ENCODE measurements at regions not wholly inside any gene's neighbourhood (a gene's known extent, or its start where the extent isn't known, plus 50 kb on each side); places are given as distances from the start of the nearest gene placed in this dataset.

GRCh38 chr5:107088907-107089306, 581.8 kb downstream of the EFNA5 start:
- no peaks in the 10 kb centered on the region for H3K27me3 ChIP-seq (ENCODE audit: control insufficient read depth, insufficient read depth, low read length)
- peaks cover 9% of the 10 kb centered on the region for H3K9me3 ChIP-seq (ENCODE audit: control insufficient read depth, insufficient read depth, low read depth, low read length)
- H3K4me1 ChIP-seq (ENCODE audit: control insufficient read depth, insufficient read depth, low read length) = no peaks in the 10 kb centered on the region
- H3K36me3 ChIP-seq (ENCODE audit: control insufficient read depth, insufficient read depth, low read length) = no peaks in the 10 kb centered on the region
- no peak overlapping the region for H3K9ac ChIP-seq (ENCODE audit: low read length)
- no peak overlapping the region for H3K4me3 ChIP-seq (ENCODE audit: low read depth, low read length)
- no peak overlapping the region for H3K27ac ChIP-seq (ENCODE audit: low read depth, low read length)

- Histone ChIP-seq H3K4me1 (ENCODE audit: control insufficient read depth, insufficient read depth, low read length) (no peaks in the 10 kb centered on the region), H3K9ac (ENCODE audit: low read length) (no peak overlapping the region), H3K27me3 (ENCODE audit: control insufficient read depth, insufficient read depth, low read length) (no peaks in the 10 kb centered on the region), H3K27ac (ENCODE audit: low read depth, low read length) (no peak overlapping the region), H3K9me3 (ENCODE audit: control insufficient read depth, insufficient read depth, low read depth, low read length) (no peaks in the 10 kb centered on the region), H3K36me3 (ENCODE audit: control insufficient read depth, insufficient read depth, low read length) (no peaks in the 10 kb centered on the region), H3K4me3 (ENCODE audit: low read depth, low read length) (no peak overlapping the region)
These were observed 585.2 kb downstream of the EFNA5 start for GRCh38 chr5:107085572-107085971.

GRCh38 chr5:107074996-107075395, 595.7 kb downstream of the EFNA5 start:
- H3K9ac ChIP-seq (ENCODE audit: low read length) = no peak overlapping the region
- peaks cover 7% of the 10 kb centered on the region for H3K9me3 ChIP-seq (ENCODE audit: control insufficient read depth, insufficient read depth, low read depth, low read length)
- H3K27me3 ChIP-seq (ENCODE audit: control insufficient read depth, insufficient read depth, low read length) = no peaks in the 10 kb centered on the region
- no peaks in the 10 kb centered on the region for H3K36me3 ChIP-seq (ENCODE audit: control insufficient read depth, insufficient read depth, low read length)
- H3K4me3 ChIP-seq (ENCODE audit: low read depth, low read length) = no peak overlapping the region
- H3K4me1 ChIP-seq (ENCODE audit: control insufficient read depth, insufficient read depth, low read length) = no peaks in the 10 kb centered on the region
- no peak overlapping the region for H3K27ac ChIP-seq (ENCODE audit: low read depth, low read length)

GRCh38 chr5:107072967-107073366, 597.8 kb downstream of the EFNA5 start:
- no peaks in the 10 kb centered on the region; the same call in 1 of the 2 replicates for H3K4me1 ChIP-seq (ENCODE audit: control insufficient read depth, insufficient read depth, low read length)
- no peak overlapping the region for H3K9ac ChIP-seq (ENCODE audit: low read length)
- peaks cover 7% of the 10 kb centered on the region for H3K9me3 ChIP-seq (ENCODE audit: control insufficient read depth, insufficient read depth, low read depth, low read length)
- H3K36me3 ChIP-seq (ENCODE audit: control insufficient read depth, insufficient read depth, low read length) = no peaks in the 10 kb centered on the region
- no peak overlapping the region for H3K4me3 ChIP-seq (ENCODE audit: low read depth, low read length)
- no peaks in the 10 kb centered on the region for H3K27me3 ChIP-seq (ENCODE audit: control insufficient read depth, insufficient read depth, low read length)
- H3K27ac ChIP-seq (ENCODE audit: low read depth, low read length) = no peak overlapping the region

DNA sequence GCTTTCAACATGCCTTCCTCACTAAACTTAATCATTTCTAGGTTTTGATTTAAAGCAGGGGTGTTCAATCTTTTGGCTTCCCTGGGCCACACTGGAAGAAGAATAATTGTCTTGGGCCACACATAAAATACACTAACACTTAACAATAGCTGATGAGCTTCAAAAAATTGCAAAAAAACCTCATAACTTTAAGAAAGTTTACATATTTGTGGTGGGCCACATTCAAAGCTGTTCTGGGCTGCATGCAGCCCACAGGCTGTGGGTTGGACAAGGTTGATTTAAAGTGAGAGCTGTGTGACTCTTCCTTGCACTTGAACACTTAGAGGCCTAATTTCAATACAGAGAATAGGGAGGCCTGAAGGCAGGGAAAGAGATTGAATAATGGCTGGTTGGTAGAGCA, 598.3 kb downstream of the EFNA5 start:
- H3K36me3 ChIP-seq (ENCODE audit: control insufficient read depth, insufficient read depth, low read length) = no peaks in the 10 kb centered on the region
- no peak overlapping the region for H3K9ac ChIP-seq (ENCODE audit: low read length)

DNA sequence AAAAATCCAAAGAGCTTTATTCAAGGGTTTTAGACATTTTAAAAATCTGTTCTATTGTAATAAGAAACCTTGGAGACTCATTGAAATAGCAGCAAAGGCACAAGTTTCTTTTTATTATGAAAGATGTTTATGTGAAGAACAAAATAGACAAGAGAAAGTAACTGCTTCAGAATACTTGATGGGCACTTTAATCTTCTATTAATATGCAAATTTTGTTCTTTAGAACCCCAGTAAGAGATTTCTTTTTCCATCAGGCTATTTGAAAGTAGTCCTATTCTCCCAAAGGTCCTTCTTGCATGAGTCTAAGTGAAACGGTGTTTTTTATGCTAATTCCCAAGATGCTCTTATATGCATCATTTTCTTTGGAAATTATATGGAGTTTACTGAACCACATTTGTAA, 602.0 kb downstream of the EFNA5 start:
- peaks cover 8% of the 10 kb centered on the region; the same call in 1 of the 2 replicates for H3K4me1 ChIP-seq (ENCODE audit: control insufficient read depth, insufficient read depth, low read length)
- H3K36me3 ChIP-seq (ENCODE audit: control insufficient read depth, insufficient read depth, low read length) = no peaks in the 10 kb centered on the region
- no peak overlapping the region for H3K9ac ChIP-seq (ENCODE audit: low read length)
- H3K9me3 ChIP-seq (ENCODE audit: control insufficient read depth, insufficient read depth, low read depth, low read length) = peaks cover 7% of the 10 kb centered on the region
- H3K27me3 ChIP-seq (ENCODE audit: control insufficient read depth, insufficient read depth, low read length) = no peaks in the 10 kb centered on the region
- no peak overlapping the region for H3K4me3 ChIP-seq (ENCODE audit: low read depth, low read length)
- no peak overlapping the region for H3K27ac ChIP-seq (ENCODE audit: low read depth, low read length)

More for the DNA sequence above, 598.3 kb downstream of the EFNA5 start:
- Histone ChIP-seq H3K4me1 (ENCODE audit: control insufficient read depth, insufficient read depth, low read length) (peaks cover 4% of the 10 kb centered on the region; the same call in 1 of the 2 replicates), H3K9me3 (ENCODE audit: control insufficient read depth, insufficient read depth, low read depth, low read length) (peaks cover 7% of the 10 kb centered on the region), H3K27me3 (ENCODE audit: control insufficient read depth, insufficient read depth, low read length) (no peaks in the 10 kb centered on the region), H3K4me3 (ENCODE audit: low read depth, low read length) (no peak overlapping the region), H3K27ac (ENCODE audit: low read depth, low read length) (no peak overlapping the region)

DNA sequence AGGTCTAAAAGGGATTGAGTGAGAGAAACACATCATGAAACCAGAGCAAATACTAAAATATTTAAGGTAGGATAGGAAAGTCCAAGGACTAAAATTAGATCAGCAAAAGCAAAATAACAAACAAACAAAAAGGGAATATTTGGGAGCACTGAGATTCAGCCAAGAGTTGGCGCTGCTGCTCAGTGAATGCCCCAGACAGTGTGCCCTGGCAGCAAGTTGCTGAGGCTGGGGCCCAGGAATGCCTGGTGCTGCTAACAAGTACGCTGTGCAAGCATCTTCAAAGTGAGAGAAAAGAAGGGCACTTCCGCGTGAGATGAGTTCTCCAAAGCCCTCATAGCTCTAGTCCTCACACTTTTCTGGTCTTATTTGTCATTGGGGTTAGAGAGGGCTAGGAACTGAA, 603.3 kb downstream of the EFNA5 start:
- Histone ChIP-seq H3K36me3 (ENCODE audit: control insufficient read depth, insufficient read depth, low read length) (no peaks in the 10 kb centered on the region), H3K9me3 (ENCODE audit: control insufficient read depth, insufficient read depth, low read depth, low read length) (peaks cover 7% of the 10 kb centered on the region), H3K27ac (ENCODE audit: low read depth, low read length) (no peak overlapping the region), H3K4me3 (ENCODE audit: low read depth, low read length) (no peak overlapping the region), H3K9ac (ENCODE audit: low read length) (no peak overlapping the region), H3K4me1 (ENCODE audit: control insufficient read depth, insufficient read depth, low read length) (peaks cover 8% of the 10 kb centered on the region; the same call in 1 of the 2 replicates), H3K27me3 (ENCODE audit: control insufficient read depth, insufficient read depth, low read length) (no peaks in the 10 kb centered on the region)

DNA sequence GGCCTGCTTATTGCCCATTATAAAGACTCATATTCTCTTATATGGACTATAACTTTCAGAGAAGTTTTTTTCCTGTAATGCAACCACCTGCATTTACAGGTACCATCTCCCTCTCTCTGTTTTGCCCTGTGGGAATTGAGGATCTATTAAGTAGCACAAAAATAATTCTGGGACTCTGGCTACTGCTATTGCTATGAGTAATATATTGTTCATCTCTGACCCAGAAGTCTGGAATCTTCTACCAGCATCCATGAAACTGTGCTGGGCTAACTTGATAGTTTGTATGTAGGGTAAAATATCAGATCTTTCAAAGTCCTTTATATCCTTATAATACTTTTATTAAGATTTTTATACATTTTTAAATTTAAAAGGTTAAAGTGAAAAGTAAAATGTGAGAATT, 607.2 kb downstream of the EFNA5 start:
- H3K4me1 ChIP-seq (ENCODE audit: control insufficient read depth, insufficient read depth, low read length) = peaks cover 8% of the 10 kb centered on the region; the same call in 1 of the 2 replicates
- no peaks in the 10 kb centered on the region for H3K9me3 ChIP-seq (ENCODE audit: control insufficient read depth, insufficient read depth, low read depth, low read length)
- H3K27me3 ChIP-seq (ENCODE audit: control insufficient read depth, insufficient read depth, low read length) = no peaks in the 10 kb centered on the region
- no peak overlapping the region for H3K27ac ChIP-seq (ENCODE audit: low read depth, low read length)
- no peaks in the 10 kb centered on the region for H3K36me3 ChIP-seq (ENCODE audit: control insufficient read depth, insufficient read depth, low read length)
- H3K9ac ChIP-seq (ENCODE audit: low read length) = no peak overlapping the region
- no peak overlapping the region for H3K4me3 ChIP-seq (ENCODE audit: low read depth, low read length)

DNA sequence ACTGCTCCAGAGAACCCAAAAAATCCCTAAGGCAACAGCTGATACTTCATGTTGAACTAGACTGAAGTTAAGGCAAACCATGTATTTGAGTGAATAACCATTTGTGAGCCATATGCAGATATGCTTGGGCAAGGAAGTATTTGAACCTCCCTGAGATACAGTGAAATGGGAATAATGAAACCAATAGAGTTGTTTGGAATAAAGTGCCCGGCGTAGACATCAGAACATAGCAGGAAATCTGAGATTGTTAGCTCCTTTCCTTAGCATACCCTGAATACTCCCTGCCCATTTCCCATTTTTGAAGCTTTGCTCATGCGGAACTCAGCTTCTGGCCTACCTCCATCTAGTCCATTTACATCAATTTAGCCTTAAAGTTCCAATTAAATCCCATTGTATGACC, 611.9 kb downstream of the EFNA5 start:
- Histone ChIP-seq H3K27me3 (ENCODE audit: control insufficient read depth, insufficient read depth, low read length) (no peaks in the 10 kb centered on the region), H3K27ac (ENCODE audit: low read depth, low read length) (no peak overlapping the region), H3K9ac (ENCODE audit: low read length) (no peak overlapping the region), H3K4me3 (ENCODE audit: low read depth, low read length) (no peak overlapping the region), H3K9me3 (ENCODE audit: control insufficient read depth, insufficient read depth, low read depth, low read length) (no peaks in the 10 kb centered on the region), H3K36me3 (ENCODE audit: control insufficient read depth, insufficient read depth, low read length) (no peaks in the 10 kb centered on the region), H3K4me1 (ENCODE audit: control insufficient read depth, insufficient read depth, low read length) (no peaks in the 10 kb centered on the region; the same call in 1 of the 2 replicates)

- Histone ChIP-seq H3K9ac (ENCODE audit: low read length) (no peak overlapping the region), H3K4me3 (ENCODE audit: low read depth, low read length) (no peak overlapping the region), H3K9me3 (ENCODE audit: control insufficient read depth, insufficient read depth, low read depth, low read length) (no peaks in the 10 kb centered on the region), H3K27me3 (ENCODE audit: control insufficient read depth, insufficient read depth, low read length) (no peaks in the 10 kb centered on the region), H3K4me1 (ENCODE audit: control insufficient read depth, insufficient read depth, low read length) (no peaks in the 10 kb centered on the region; the same call in 1 of the 2 replicates), H3K27ac (ENCODE audit: low read depth, low read length) (no peak overlapping the region), H3K36me3 (ENCODE audit: control insufficient read depth, insufficient read depth, low read length) (no peaks in the 10 kb centered on the region)
These were observed 612.5 kb downstream of the EFNA5 start for GRCh38 chr5:107058235-107058634.

DNA sequence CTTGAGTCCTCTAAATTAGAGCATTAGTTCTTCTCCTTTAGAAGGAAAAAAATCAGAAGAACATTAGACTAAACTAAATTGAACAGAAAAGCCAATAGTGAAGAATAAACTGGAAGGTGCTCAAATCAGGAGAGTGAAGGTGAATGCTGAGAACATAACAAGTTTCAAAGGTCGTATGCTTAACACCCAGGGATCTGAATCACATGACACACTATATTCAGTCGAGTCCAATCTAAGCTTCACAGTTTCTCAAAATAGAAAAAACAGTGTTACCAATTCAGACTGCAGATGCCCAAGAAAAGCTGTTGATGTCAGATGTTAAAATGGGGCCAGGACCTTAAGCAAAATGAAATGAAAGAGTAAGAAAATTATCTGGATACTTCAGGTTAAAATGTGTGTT, 614.5 kb downstream of the EFNA5 start:
- Histone ChIP-seq H3K36me3 (ENCODE audit: control insufficient read depth, insufficient read depth, low read length) (no peaks in the 10 kb centered on the region), H3K27ac (ENCODE audit: low read depth, low read length) (no peak overlapping the region), H3K9ac (ENCODE audit: low read length) (no peak overlapping the region), H3K4me1 (ENCODE audit: control insufficient read depth, insufficient read depth, low read length) (no peaks in the 10 kb centered on the region; the same call in 1 of the 2 replicates), H3K9me3 (ENCODE audit: control insufficient read depth, insufficient read depth, low read depth, low read length) (no peaks in the 10 kb centered on the region), H3K4me3 (ENCODE audit: low read depth, low read length) (no peak overlapping the region), H3K27me3 (ENCODE audit: control insufficient read depth, insufficient read depth, low read length) (no peaks in the 10 kb centered on the region)

DNA sequence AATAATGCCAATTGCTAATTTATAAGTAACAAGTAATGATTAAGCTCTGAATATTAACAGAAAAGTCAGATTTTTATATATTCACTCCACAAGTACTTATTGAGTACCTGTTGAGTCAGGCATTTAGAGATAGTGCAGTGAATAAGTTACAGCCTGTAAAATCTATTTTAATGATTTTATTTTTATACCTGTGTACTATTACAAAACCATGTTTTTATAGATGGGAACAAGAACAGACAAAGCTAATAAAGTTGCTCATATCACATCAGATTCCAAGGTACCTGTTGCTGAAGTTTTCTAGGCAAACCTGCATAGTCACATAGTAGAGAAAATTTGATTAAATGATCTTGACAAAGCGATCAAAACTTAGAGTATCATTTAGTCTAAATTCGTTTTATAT, 623.7 kb downstream of the EFNA5 start:
- H3K36me3 ChIP-seq (ENCODE audit: control insufficient read depth, insufficient read depth, low read length) = no peaks in the 10 kb centered on the region
- H3K27me3 ChIP-seq (ENCODE audit: control insufficient read depth, insufficient read depth, low read length) = no peaks in the 10 kb centered on the region

More for the DNA sequence above, 623.7 kb downstream of the EFNA5 start:
- Histone ChIP-seq H3K4me3 (ENCODE audit: low read depth, low read length) (no peak overlapping the region), H3K4me1 (ENCODE audit: control insufficient read depth, insufficient read depth, low read length) (no peaks in the 10 kb centered on the region), H3K9ac (ENCODE audit: low read length) (no peak overlapping the region), H3K9me3 (ENCODE audit: control insufficient read depth, insufficient read depth, low read depth, low read length) (peaks cover 7% of the 10 kb centered on the region; the same call in 1 of the 2 replicates), H3K27ac (ENCODE audit: low read depth, low read length) (no peak overlapping the region)

Data from HUES6 (cell line).